ENCODE measurements at regions not wholly inside any gene's neighbourhood (a gene's known extent, or its start where the extent isn't known, plus 50 kb on each side); places are given as distances from the start of the nearest gene placed in this dataset.

DNA sequence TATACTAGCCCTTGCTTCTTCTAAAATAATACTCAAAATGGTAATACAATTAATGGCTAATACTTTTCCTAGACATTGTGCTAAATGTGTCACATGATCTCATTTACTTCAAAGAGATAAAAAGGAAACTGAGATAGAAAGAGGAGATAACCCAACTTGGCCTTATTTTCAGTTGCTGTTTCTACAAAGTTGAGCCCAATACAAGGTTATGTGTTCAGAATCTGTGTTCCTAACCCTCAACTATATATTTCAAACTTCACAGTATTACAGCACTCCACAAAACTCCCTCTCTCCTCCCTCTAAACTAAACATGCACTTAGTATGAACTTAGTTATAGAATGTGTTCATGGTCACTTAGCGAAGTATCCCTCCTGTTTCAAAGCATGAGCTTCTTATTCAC lies 277.9 kb downstream of the CCER1 start:
- TF ChIP-seq, protein P1, sequence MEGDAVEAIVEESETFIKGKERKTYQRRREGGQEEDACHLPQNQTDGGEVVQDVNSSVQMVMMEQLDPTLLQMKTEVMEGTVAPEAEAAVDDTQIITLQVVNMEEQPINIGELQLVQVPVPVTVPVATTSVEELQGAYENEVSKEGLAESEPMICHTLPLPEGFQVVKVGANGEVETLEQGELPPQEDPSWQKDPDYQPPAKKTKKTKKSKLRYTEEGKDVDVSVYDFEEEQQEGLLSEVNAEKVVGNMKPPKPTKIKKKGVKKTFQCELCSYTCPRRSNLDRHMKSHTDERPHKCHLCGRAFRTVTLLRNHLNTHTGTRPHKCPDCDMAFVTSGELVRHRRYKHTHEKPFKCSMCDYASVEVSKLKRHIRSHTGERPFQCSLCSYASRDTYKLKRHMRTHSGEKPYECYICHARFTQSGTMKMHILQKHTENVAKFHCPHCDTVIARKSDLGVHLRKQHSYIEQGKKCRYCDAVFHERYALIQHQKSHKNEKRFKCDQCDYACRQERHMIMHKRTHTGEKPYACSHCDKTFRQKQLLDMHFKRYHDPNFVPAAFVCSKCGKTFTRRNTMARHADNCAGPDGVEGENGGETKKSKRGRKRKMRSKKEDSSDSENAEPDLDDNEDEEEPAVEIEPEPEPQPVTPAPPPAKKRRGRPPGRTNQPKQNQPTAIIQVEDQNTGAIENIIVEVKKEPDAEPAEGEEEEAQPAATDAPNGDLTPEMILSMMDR (IDR thresholded peaks at IDR 0.05; ENCODE audit: low read depth, low read length, poor library complexity, severe bottlenecking), result no peak
- no peak for TF ChIP-seq EZH2phosphoT487 (IDR thresholded peaks at IDR 0.05; ENCODE audit: borderline replicate concordance, low read length)
